ENCODE measurements at regions not wholly inside any gene's neighbourhood (a gene's known extent, or its start where the extent isn't known, plus 50 kb on each side); places are given as distances from the start of the nearest gene placed in this dataset.
A peak's percentile ranks its signal among the peaks of the same experiment; 100 is the strongest.

GRCh38 chr13:40207001-40207478 lies 459.4 kb downstream of the FOXO1 start:
- ChIA-PET POLR2A (interaction anchor here (0.7 to 3.2 kb wide), 13 partner anchors 9 to 375 kb away, joined by 3 to 27 read pairs (median 3); no protein-coding TSS in a partner anchor), CTCF (ENCODE audit: unreplicated experiment) (no interaction called here)
- peak overlapping the region; percentile 63 for H3K4me2 ChIP-seq (ENCODE audit: low read length)
- TF ChIP-seq EZH2phosphoT487 (IDR thresholded peaks at IDR 0.05; ENCODE audit: borderline replicate concordance, low read depth, low read length) (no peak), CTCF (conservative IDR thresholded peaks at IDR 0.05; ENCODE audit: low read length) (no peak)
- peaks cover 16% of the 10 kb centered on the region for H3K9me3 ChIP-seq (ENCODE audit: low read length)
- intact Hi-C loops (cut with micrococcal nuclease; ENCODE audit: unreplicated experiment): loop anchor here (1.0 kb wide), 2 partner anchors 80 to 238 kb away; no protein-coding TSS in a partner anchor
- peak; percentile 86 for DNase-seq (ENCODE audit: low spot score)
- H3K79me2 ChIP-seq (ENCODE audit: insufficient read depth, low read depth, low read length): no peaks in the 10 kb centered on the region
- peaks cover 16% of the 10 kb centered on the region; the same call in 1 of the 2 replicates for H3K36me3 ChIP-seq (ENCODE audit: insufficient read depth, low read length)
- H2AFZ ChIP-seq (ENCODE audit: low read length): peak overlapping the region; percentile 93
- H3K4me1 ChIP-seq (ENCODE audit: insufficient read depth, low read length, poor library complexity, severe bottlenecking): peaks cover 55% of the 10 kb centered on the region
- BruUV-seq (replicated peaks): no TSS peak
- H3K27ac ChIP-seq (ENCODE audit: low read depth, low read length, poor library complexity, severe bottlenecking): peak overlapping the region; percentile 91
- no peaks in the 10 kb centered on the region for H3K9me2 ChIP-seq (ENCODE audit: insufficient read depth, low read length)
- H4K20me1 ChIP-seq (ENCODE audit: insufficient read depth, low read length): no peaks in the 10 kb centered on the region
- peak overlapping the region; percentile 30 for H3K4me3 ChIP-seq (ENCODE audit: low read depth, low read length, poor library complexity, severe bottlenecking)

GRCh38 chr13:40208517-40208916 lies 457.9 kb downstream of the FOXO1 start:
- no peak overlapping the region for H3K4me3 ChIP-seq (ENCODE audit: low read depth, low read length, poor library complexity, severe bottlenecking)
- H3K36me3 ChIP-seq (ENCODE audit: insufficient read depth, low read length): peaks cover 16% of the 10 kb centered on the region; the same call in 1 of the 2 replicates
- H3K27ac ChIP-seq (ENCODE audit: low read depth, low read length, poor library complexity, severe bottlenecking): peak overlapping the region; percentile 91
- H4K20me1 ChIP-seq (ENCODE audit: insufficient read depth, low read length): no peaks in the 10 kb centered on the region
- intact Hi-C loops (cut with micrococcal nuclease; ENCODE audit: unreplicated experiment): no loop called here
- ChIA-PET CTCF (ENCODE audit: unreplicated experiment) (interaction anchor here (1.1 kb wide), 1 partner anchor 42 kb away, joined by 3 read pairs; no protein-coding TSS in a partner anchor), POLR2A (interaction anchor here (3.2 kb wide), 1 partner anchor 10 kb away, joined by 7 read pairs; no protein-coding TSS in a partner anchor)
- no TSS peak for BruUV-seq (replicated peaks)
- peaks cover 15% of the 10 kb centered on the region for H3K9me3 ChIP-seq (ENCODE audit: low read length)
- TF ChIP-seq EZH2phosphoT487 (IDR thresholded peaks at IDR 0.05; ENCODE audit: borderline replicate concordance, low read depth, low read length) (no peak), CTCF (conservative IDR thresholded peaks at IDR 0.05; ENCODE audit: low read length) (no peak)
- no peaks in the 10 kb centered on the region for H3K9me2 ChIP-seq (ENCODE audit: insufficient read depth, low read length)
- peak; percentile 86 for DNase-seq (ENCODE audit: low spot score)
- H3K4me2 ChIP-seq (ENCODE audit: low read length): peak overlapping the region; percentile 63
- H2AFZ ChIP-seq (ENCODE audit: low read length): peak overlapping the region; percentile 61; the same call in 1 of the 2 replicates
- no peaks in the 10 kb centered on the region for H3K79me2 ChIP-seq (ENCODE audit: insufficient read depth, low read depth, low read length)
- peaks cover 58% of the 10 kb centered on the region for H3K4me1 ChIP-seq (ENCODE audit: insufficient read depth, low read length, poor library complexity, severe bottlenecking)
